ENCODE measurements at regions not wholly inside any gene's neighbourhood (a gene's known extent, or its start where the extent isn't known, plus 50 kb on each side); places are given as distances from the start of the nearest gene placed in this dataset.

DNA sequence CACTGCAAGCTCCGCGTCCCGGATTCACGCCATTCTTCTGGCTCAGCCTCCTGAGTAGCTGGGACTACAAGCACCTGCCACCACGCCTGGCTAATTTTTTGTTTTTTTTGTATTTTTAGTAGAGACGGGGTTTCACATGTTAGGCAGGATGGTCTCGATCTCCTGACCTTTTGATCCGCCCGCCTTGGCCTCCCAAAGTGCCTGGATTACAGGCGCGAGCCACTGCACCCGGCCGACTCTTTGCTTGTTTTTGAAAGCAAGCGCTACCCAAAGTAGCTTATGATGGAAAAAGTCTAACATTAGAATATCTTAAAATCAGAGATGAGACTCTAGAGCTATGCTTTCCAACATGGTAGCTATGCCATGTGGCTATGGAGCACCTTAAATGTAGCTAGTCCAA, 585.5 kb upstream of the ITGA1 start:
- DNase-seq, result no peak
- ATAC-seq, result no peak
- intact Hi-C loops (cut with DNase I), result no loop called here
- Histone ChIP-seq H3K27me3 (no peaks in the 10 kb centered on the region), H3K4me3 (no peak overlapping the region), H3K27ac (no peak overlapping the region), H3K4me1 (no peaks in the 10 kb centered on the region), H3K36me3 (no peaks in the 10 kb centered on the region), H3K9me3 (peaks cover 0 to 5% (median 0%) of the 10 kb centered on the region in 4 donors)
- TF ChIP-seq, protein P1, sequence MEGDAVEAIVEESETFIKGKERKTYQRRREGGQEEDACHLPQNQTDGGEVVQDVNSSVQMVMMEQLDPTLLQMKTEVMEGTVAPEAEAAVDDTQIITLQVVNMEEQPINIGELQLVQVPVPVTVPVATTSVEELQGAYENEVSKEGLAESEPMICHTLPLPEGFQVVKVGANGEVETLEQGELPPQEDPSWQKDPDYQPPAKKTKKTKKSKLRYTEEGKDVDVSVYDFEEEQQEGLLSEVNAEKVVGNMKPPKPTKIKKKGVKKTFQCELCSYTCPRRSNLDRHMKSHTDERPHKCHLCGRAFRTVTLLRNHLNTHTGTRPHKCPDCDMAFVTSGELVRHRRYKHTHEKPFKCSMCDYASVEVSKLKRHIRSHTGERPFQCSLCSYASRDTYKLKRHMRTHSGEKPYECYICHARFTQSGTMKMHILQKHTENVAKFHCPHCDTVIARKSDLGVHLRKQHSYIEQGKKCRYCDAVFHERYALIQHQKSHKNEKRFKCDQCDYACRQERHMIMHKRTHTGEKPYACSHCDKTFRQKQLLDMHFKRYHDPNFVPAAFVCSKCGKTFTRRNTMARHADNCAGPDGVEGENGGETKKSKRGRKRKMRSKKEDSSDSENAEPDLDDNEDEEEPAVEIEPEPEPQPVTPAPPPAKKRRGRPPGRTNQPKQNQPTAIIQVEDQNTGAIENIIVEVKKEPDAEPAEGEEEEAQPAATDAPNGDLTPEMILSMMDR (IDR thresholded peaks at IDR 0.05), result no peak
- TF ChIP-seq POLR2A (IDR thresholded peaks at IDR 0.05), result no peak
- 89% methylated on average over 14 of the region's 14 CpGs for WGBS (ENCODE audit: insufficient coverage, low coverage, low lambda C conversion rate, missing lambda C conversion rate)

DNA sequence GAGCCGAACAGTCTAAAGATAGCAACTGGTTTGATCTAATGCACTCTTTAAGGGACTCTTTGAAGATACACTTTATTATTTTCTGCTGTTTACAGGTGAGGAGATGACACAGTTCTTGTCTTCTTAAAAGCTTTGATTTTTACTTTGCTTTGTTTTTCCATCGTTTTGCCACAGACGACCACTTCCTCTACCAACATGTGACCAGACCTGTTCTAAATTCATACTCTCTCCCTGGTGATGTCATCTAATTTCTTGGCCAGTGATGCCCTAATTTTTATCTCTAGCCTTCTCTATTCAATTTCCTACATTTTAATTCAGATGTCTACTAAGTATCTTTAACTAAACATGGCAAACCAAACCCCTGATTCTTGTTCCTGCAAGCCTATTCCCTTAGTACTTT, 583.4 kb upstream of the ITGA1 start:
- no peak overlapping the region for H3K27ac ChIP-seq
- intact Hi-C loops (cut with DNase I), result no loop called here
- TF ChIP-seq, protein P1 (IDR thresholded peaks at IDR 0.05), result no peak
- no peak for TF ChIP-seq POLR2A (IDR thresholded peaks at IDR 0.05)

More for the DNA sequence above, 583.4 kb upstream of the ITGA1 start:
- no peak for DNase-seq
- Histone ChIP-seq H3K4me1 (no peaks in the 10 kb centered on the region), H3K27me3 (no peaks in the 10 kb centered on the region), H3K9me3 (peaks cover 0 to 5% (median 0%) of the 10 kb centered on the region in 4 donors), H3K4me3 (no peak overlapping the region), H3K36me3 (no peaks in the 10 kb centered on the region)
- 52% methylated on average over 3 of the region's 3 CpGs for WGBS (ENCODE audit: insufficient coverage, low coverage, low lambda C conversion rate, missing lambda C conversion rate)
- no peak for ATAC-seq

Small RNA genes in the stretch of these regions (small RNA-seq; reads per million reads assigned to genes)
- 0 to 0.13 reads per million in 2 experiments for gene RNA5SP182

Measured in right lobe of liver (tissue), 6 donors.